ENCODE measurements at regions not wholly inside any gene's neighbourhood (a gene's known extent, or its start where the extent isn't known, plus 50 kb on each side); places are given as distances from the start of the nearest gene placed in this dataset.
"Not testable (repeated sequence)": the region's sequence is repeated elsewhere in the genome, so short reads cannot be mapped to it uniquely, and the experiment has no call there.

GRCh38 chr5:17024686-17025180, 88.6 kb upstream of the MYO10 start (continued):
- no peak for TF ChIP-seq ZNF462 (CRISPR knock-in tag; IDR thresholded peaks at IDR 0.05)
- TF ChIP-seq JUNB (IDR thresholded peaks at IDR 0.05; ENCODE audit: unreplicated experiment) = no peak

DNA sequence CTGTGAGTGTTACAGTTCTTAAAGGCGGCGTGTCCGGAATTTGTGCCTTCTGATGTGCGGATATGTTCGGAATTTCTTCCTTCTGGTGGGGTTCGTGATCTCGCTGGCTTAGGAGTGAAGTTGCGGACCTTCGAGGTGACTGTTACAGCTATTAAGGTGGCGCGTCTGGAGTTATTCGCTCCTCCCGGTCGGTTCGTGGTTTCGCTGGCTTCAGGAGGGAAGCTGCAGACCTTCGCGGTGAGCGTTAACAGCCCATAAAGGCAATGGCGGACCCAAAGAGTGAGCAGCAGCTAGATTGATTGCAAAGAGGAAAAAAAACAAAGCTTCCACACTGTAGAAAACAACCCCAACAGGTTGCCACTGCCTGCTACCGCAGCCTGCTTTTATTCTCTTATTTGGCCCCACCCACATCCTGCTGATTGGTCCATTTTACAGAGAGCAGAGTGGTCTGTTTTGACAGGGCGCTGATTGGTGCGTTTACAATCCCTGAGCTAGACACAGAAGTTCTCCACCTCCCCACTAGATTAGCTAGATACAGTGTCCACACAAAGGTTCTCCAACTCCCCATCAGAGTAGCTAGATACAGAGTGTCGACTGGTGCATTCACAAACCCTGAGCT, 95.7 kb upstream of the MYO10 start:
- not testable (repeated sequence) for H3K4me3 Mint-ChIP-seq; H3K9me2 ChIP-seq (ENCODE audit: insufficient read depth); H3K36me3 ChIP-seq (ENCODE audit: insufficient read depth); H3K79me2 ChIP-seq (replicated peaks; ENCODE audit: insufficient read depth); H3K27ac ChIP-seq (ENCODE audit: low read depth); H3K4me1 Mint-ChIP-seq; H3K27ac Mint-ChIP-seq; ATAC-seq; H3F3A ChIP-seq (replicated peaks; ENCODE audit: low read depth); H3K9me3 Mint-ChIP-seq; DNase-seq (ENCODE audit: low spot score); H3K27me3 Mint-ChIP-seq (ENCODE audit: insufficient read depth, low read depth, poor library complexity); H3K36me3 Mint-ChIP-seq (ENCODE audit: low read depth); H4K20me1 ChIP-seq (replicated peaks; ENCODE audit: insufficient read depth); H3K4me2 ChIP-seq; H3K27me3 ChIP-seq (ENCODE audit: insufficient read depth); H3K4me3 ChIP-seq; H3K4me1 ChIP-seq (ENCODE audit: insufficient read depth)
- peak overlapping the region; percentile 47; the same call in 1 of the 2 replicates for H2AFZ ChIP-seq

GRCh38 chr5:17032314-17032985, 96.4 kb upstream of the MYO10 start:
- not testable (repeated sequence) for H3K4me3 ChIP-seq; H3K4me1 Mint-ChIP-seq; H3K27ac ChIP-seq (ENCODE audit: low read depth); H3K36me3 ChIP-seq (ENCODE audit: insufficient read depth); H3K4me3 Mint-ChIP-seq; H3K27ac Mint-ChIP-seq; H3K79me2 ChIP-seq (replicated peaks; ENCODE audit: insufficient read depth); H3K4me1 ChIP-seq (ENCODE audit: insufficient read depth); H3K27me3 ChIP-seq (ENCODE audit: insufficient read depth); H3F3A ChIP-seq (replicated peaks; ENCODE audit: low read depth); H3K9me3 Mint-ChIP-seq; H4K20me1 ChIP-seq (replicated peaks; ENCODE audit: insufficient read depth); ATAC-seq; H3K36me3 Mint-ChIP-seq (ENCODE audit: low read depth); H3K27me3 Mint-ChIP-seq (ENCODE audit: insufficient read depth, low read depth, poor library complexity); DNase-seq (ENCODE audit: low spot score); H3K4me2 ChIP-seq; H3K9me2 ChIP-seq (ENCODE audit: insufficient read depth)
- peak overlapping the region; percentile 47; the same call in 1 of the 2 replicates for H2AFZ ChIP-seq

GRCh38 chr5:17034992-17035391, 98.9 kb upstream of the MYO10 start:
- not testable (repeated sequence) for H3F3A ChIP-seq (replicated peaks; ENCODE audit: low read depth); H3K27ac Mint-ChIP-seq; DNase-seq (ENCODE audit: low spot score); H3K9me2 ChIP-seq (ENCODE audit: insufficient read depth); H3K79me2 ChIP-seq (replicated peaks; ENCODE audit: insufficient read depth); H3K36me3 Mint-ChIP-seq (ENCODE audit: low read depth); H3K27me3 ChIP-seq (ENCODE audit: insufficient read depth); H3K9me3 Mint-ChIP-seq; H3K4me2 ChIP-seq; H2AFZ ChIP-seq; ATAC-seq; H3K27ac ChIP-seq (ENCODE audit: low read depth); H3K4me3 ChIP-seq; H3K36me3 ChIP-seq (ENCODE audit: insufficient read depth); H4K20me1 ChIP-seq (replicated peaks; ENCODE audit: insufficient read depth); H3K4me1 Mint-ChIP-seq; H3K4me1 ChIP-seq (ENCODE audit: insufficient read depth); H3K27me3 Mint-ChIP-seq (ENCODE audit: insufficient read depth, low read depth, poor library complexity); H3K4me3 Mint-ChIP-seq
